Fibroblast of lung (primary cell): ENCODE measurements at regions not wholly inside any gene's neighbourhood (a gene's known extent, or its start where the extent isn't known, plus 50 kb on each side); places are given as distances from the start of the nearest gene placed in this dataset.
A peak's percentile ranks its signal among the peaks of the same experiment; 100 is the strongest.

Source experiments
- DNase-seq, 2 donors: peaks; one replicate each; pipeline versions ENCODE4 v3.0.0 to v3.0.0-alpha.2; 2010; ENCODE audit warnings: low read depth in 2 of 2
- H2AFZ ChIP-seq: 2 replicates; pipeline ENCODE4 v1.5.1; 2012; ENCODE audit warnings: low read length, control low read depth, inconsistent platforms
- H3K27ac ChIP-seq: 2 replicates; pipeline ENCODE4 v1.5.1; 2011; ENCODE audit warnings: low read length, control low read depth; ENCODE audit not compliant: insufficient read depth
- H3K27me3 ChIP-seq: 2 replicates; pipeline ENCODE4 v1.5.1; 2011; ENCODE audit warnings: mild to moderate bottlenecking, low read length; ENCODE audit not compliant: control insufficient read depth, insufficient read depth
- H3K36me3 ChIP-seq: 2 replicates; pipeline ENCODE4 v1.5.1; 2011; ENCODE audit warnings: low read length; ENCODE audit not compliant: control insufficient read depth, insufficient read depth
- H3K4me1 ChIP-seq: 2 replicates; pipeline ENCODE4 v1.5.1; 2011; ENCODE audit warnings: low read length; ENCODE audit not compliant: control insufficient read depth, insufficient read depth; ENCODE audit errors: extremely low read depth
- H3K4me2 ChIP-seq: 2 replicates; pipeline ENCODE4 v1.5.1; 2011; ENCODE audit warnings: low read length, control low read depth; ENCODE audit not compliant: insufficient read depth; ENCODE audit errors: extremely low read depth
- H3K4me3 ChIP-seq, 4 experiments: fragments of 200-600 bp in 1 of 4; sonication (generic) in 1 of 4; replicated peaks in 1 of 4; 2 replicates each; pipeline ENCODE4 v1.5.1; 2011 to 2016; ENCODE audit warnings: low read length in 4 of 4, low read depth in 3 of 4, mild to moderate bottlenecking in 3 of 4, control low read depth in 2 of 4, inconsistent platforms in 1 of 4, mixed read lengths in 1 of 4; ENCODE audit not compliant: insufficient read depth in 1 of 4; ENCODE audit errors: control extremely low read depth in 1 of 4
- H3K79me2 ChIP-seq: 2 replicates; pipeline ENCODE4 v1.5.1; 2012; ENCODE audit warnings: mild to moderate bottlenecking, low read length, inconsistent platforms; ENCODE audit not compliant: control insufficient read depth, insufficient read depth
- H3K9ac ChIP-seq: 2 replicates; pipeline ENCODE4 v1.5.1; 2011; ENCODE audit warnings: mild to moderate bottlenecking, low read length, control low read depth; ENCODE audit not compliant: insufficient read depth
- H3K9me3 ChIP-seq: 2 replicates; pipeline ENCODE4 v1.5.1; 2012; ENCODE audit warnings: low read depth, low read length; ENCODE audit not compliant: control insufficient read depth, insufficient read depth
- H4K20me1 ChIP-seq: 2 replicates; pipeline ENCODE4 v1.5.1; 2011; ENCODE audit warnings: low read length; ENCODE audit not compliant: control insufficient read depth, insufficient read depth; ENCODE audit errors: extremely low read depth
- CTCF ChIP-seq, 2 donors: IDR thresholded peaks in 1 of 2; conservative IDR thresholded peaks in 1 of 2; 1 replicate in 1 of 2; 2 replicates in 1 of 2; pipeline ENCODE4 v1.5.1; 2011 to 2012; ENCODE audit warnings: low read length in 2 of 2, control low read depth in 1 of 2, inconsistent platforms in 1 of 2, low read depth in 1 of 2, mild to moderate bottlenecking in 1 of 2
- EZH2 ChIP-seq: IDR thresholded peaks from 2 replicates; pipeline ENCODE4 v1.5.1; 2012; ENCODE audit warnings: low read length, control low read depth, mild to moderate bottlenecking; ENCODE audit errors: missing control alignments

GRCh38 chr3:23739536-23739935 is 66.2 kb upstream of the UBE2E1 start:
- Histone ChIP-seq H3K36me3 (no peaks in the 10 kb centered on the region), H3K27ac (no peak overlapping the region), H3K79me2 (no peaks in the 10 kb centered on the region), H3K4me3 (no peak overlapping the region), H3K4me2 (peak overlapping the region; percentile 8), H4K20me1 (no peaks in the 10 kb centered on the region), H3K27me3 (no peaks in the 10 kb centered on the region), H2AFZ (no peak overlapping the region), H3K4me1 (no peaks in the 10 kb centered on the region), H3K9ac (no peak overlapping the region), H3K9me3 (no peaks in the 10 kb centered on the region)
- no peak for TF ChIP-seq EZH2
- DNase-seq, result peak; percentile 79 to 85

GRCh38 chr3:23740517-23740965 is 65.2 kb upstream of the UBE2E1 start:
- Histone ChIP-seq H3K9ac (no peak overlapping the region), H3K36me3 (no peaks in the 10 kb centered on the region), H3K4me1 (no peaks in the 10 kb centered on the region), H3K4me2 (no peak overlapping the region), H3K79me2 (no peaks in the 10 kb centered on the region), H3K27me3 (no peaks in the 10 kb centered on the region), H3K9me3 (no peaks in the 10 kb centered on the region), H2AFZ (no peak overlapping the region), H4K20me1 (no peaks in the 10 kb centered on the region), H3K27ac (no peak overlapping the region), H3K4me3 (no peak overlapping the region)
- peak in 1 of 2 donors; percentile 65 for DNase-seq
- TF ChIP-seq EZH2, result no peak
- no peak for TF ChIP-seq CTCF (conservative IDR thresholded peaks at IDR 0.05 in 1 of 2, IDR thresholded peaks at IDR 0.05 in 1 of 2; ENCODE audit: low read depth in 1 of 2, low read length in 2 of 2)

GRCh38 chr3:23741036-23741706 is 64.6 kb upstream of the UBE2E1 start:
- Histone ChIP-seq H4K20me1 (no peaks in the 10 kb centered on the region), H3K36me3 (no peaks in the 10 kb centered on the region), H3K79me2 (no peaks in the 10 kb centered on the region), H3K4me1 (no peaks in the 10 kb centered on the region), H3K27me3 (no peaks in the 10 kb centered on the region), H3K4me3 (no peak overlapping the region), H2AFZ (no peak overlapping the region), H3K4me2 (no peak overlapping the region), H3K27ac (no peak overlapping the region), H3K9ac (no peak overlapping the region), H3K9me3 (no peaks in the 10 kb centered on the region)
- no peak for TF ChIP-seq CTCF (conservative IDR thresholded peaks at IDR 0.05 in 1 of 2, IDR thresholded peaks at IDR 0.05 in 1 of 2; ENCODE audit: low read depth in 1 of 2, low read length in 2 of 2)
- no peak for TF ChIP-seq EZH2
- no peak for DNase-seq
